Endothelial cell of umbilical vein (primary cell): ENCODE measurements at regions not wholly inside any gene's neighbourhood (a gene's known extent, or its start where the extent isn't known, plus 50 kb on each side); places are given as distances from the start of the nearest gene placed in this dataset.

Experiments used
- BruUV-seq: library from RNA; stranded (reverse); fragments of 400-500 nt; replicated peaks from 2 replicates; lab custom pipeline; 2021; lab: Mats Ljungman, UMichigan
- CTCF ChIA-PET: fragments of 300-600, 350-600 bp; sonication (Branson Sonifier 250); formaldehyde crosslinking; loops from one replicate; lab custom pipeline; 2021; ENCODE audit warnings: antibody characterized with exemption, inconsistent platforms; lab: Charles Lee
- POLR2A ChIA-PET: fragments of 300-600, 350-600 bp; sonication (Branson Sonifier 250); formaldehyde crosslinking; loops from one replicate; lab custom pipeline; 2021; ENCODE audit warnings: antibody characterized with exemption, inconsistent platforms; lab: Charles Lee
- DNase-seq: peaks from one replicate; pipeline ENCODE4 v3.0.0-alpha.2; 2011; ENCODE audit warnings: low read depth, low spot score
- FAIRE-seq: peaks from 2 replicates; lab custom pipeline; 2011; peaks lifted over from hg19 to GRCh38; lab: Jason Lieb, UNC
- H2AFZ ChIP-seq: 2 replicates; pipeline ENCODE4 v1.6.0; 2012; ENCODE audit warnings: low read depth, low read length, control low read depth, inconsistent platforms
- H3K27ac ChIP-seq: 2 replicates; pipeline ENCODE4 v1.5.1; 2011; ENCODE audit warnings: low read depth, mild to moderate bottlenecking, control low read depth, low read length, moderate library complexity; ENCODE audit not compliant: insufficient read depth
- H3K27me3 ChIP-seq, 2 experiments: 2 replicates each; pipeline versions ENCODE4 v1.6.0 to v1.6.1; 2011; ENCODE audit warnings: low read length in 2 of 2, mixed read lengths in 1 of 2; ENCODE audit not compliant: control insufficient read depth in 2 of 2, insufficient read depth in 2 of 2
- H3K36me3 ChIP-seq, 2 experiments: 2 replicates in 1 of 2; 3 replicates in 1 of 2; pipeline ENCODE4 v1.5.1; 2011; ENCODE audit warnings: low read length in 2 of 2, mild to moderate bottlenecking in 1 of 2, moderate library complexity in 1 of 2; ENCODE audit not compliant: control insufficient read depth in 2 of 2, insufficient read depth in 2 of 2; ENCODE audit errors: extremely low read depth in 1 of 2
- H3K4me1 ChIP-seq: 3 replicates; pipeline ENCODE4 v1.5.1; 2011; ENCODE audit warnings: mild to moderate bottlenecking, low read length; ENCODE audit not compliant: control insufficient read depth, insufficient read depth; ENCODE audit errors: extremely low read depth
- H3K4me2 ChIP-seq: 2 replicates; pipeline ENCODE4 v1.6.1; 2011; ENCODE audit warnings: low read length, control low read depth, mixed read lengths; ENCODE audit not compliant: insufficient read depth
- H3K4me3 ChIP-seq, 3 experiments: fragments of 200-600 bp in 1 of 3; sonication (generic), shearing (Covaris generic) in 1 of 3; replicated peaks in 1 of 3; 2 replicates each; pipeline ENCODE4 v1.5.1; 2011 to 2016; ENCODE audit warnings: control low read depth in 3 of 3, low read length in 3 of 3, mild to moderate bottlenecking in 2 of 3, inconsistent platforms in 1 of 3, low read depth in 1 of 3, moderate library complexity in 1 of 3; ENCODE audit not compliant: insufficient read depth in 1 of 3
- H3K79me2 ChIP-seq: 2 replicates; pipeline ENCODE4 v1.6.0; 2012; ENCODE audit warnings: low read length, inconsistent platforms; ENCODE audit not compliant: control insufficient read depth, insufficient read depth
- H3K9ac ChIP-seq: replicated peaks from 2 replicates; pipeline ENCODE3; 2011; ENCODE audit warnings: low read length, control low read depth; ENCODE audit not compliant: insufficient read depth; ENCODE audit errors: extremely low read depth
- H3K9me1 ChIP-seq: replicated peaks from 3 replicates; pipeline ENCODE4 v1.6.0; 2011; ENCODE audit warnings: mild to moderate bottlenecking, low read length; ENCODE audit not compliant: control insufficient read depth, insufficient read depth; ENCODE audit errors: extremely low read depth
- H3K9me3 ChIP-seq: replicated peaks from 2 replicates; pipeline ENCODE4 v1.5.1; 2012; ENCODE audit warnings: low read length, inconsistent platforms; ENCODE audit not compliant: control insufficient read depth, insufficient read depth
- H4K20me1 ChIP-seq: replicated peaks from 2 replicates; pipeline ENCODE3; 2011; ENCODE audit warnings: mild to moderate bottlenecking, low read length; ENCODE audit not compliant: control insufficient read depth, insufficient read depth; ENCODE audit errors: extremely low read depth
- EZH2 ChIP-seq: IDR thresholded peaks from 2 replicates; pipeline ENCODE4 v1.6.1; 2012; ENCODE audit warnings: borderline replicate concordance, low read depth, mild to moderate bottlenecking, moderate library complexity, low read length, inconsistent platforms; ENCODE audit not compliant: severe bottlenecking
- FOS ChIP-seq: IDR thresholded peaks from 2 replicates; pipeline ENCODE4 v1.6.1; 2011; ENCODE audit warnings: mild to moderate bottlenecking, low read length, moderate library complexity, borderline replicate concordance; ENCODE audit not compliant: insufficient read depth
- GATA2 ChIP-seq: IDR thresholded peaks from 2 replicates; pipeline ENCODE4 v1.7.0; 2011; ENCODE audit warnings: low read depth, mild to moderate bottlenecking, moderate library complexity, mixed read lengths, low read length; ENCODE audit not compliant: insufficient read length, insufficient read depth
- JUN ChIP-seq: IDR thresholded peaks from 2 replicates; pipeline ENCODE4 v1.6.1; 2011; ENCODE audit warnings: borderline replicate concordance, low read depth; ENCODE audit not compliant: insufficient read length, insufficient read depth
- MYC ChIP-seq: IDR thresholded peaks from one replicate; pipeline ENCODE4 v1.6.1; 2011; ENCODE audit warnings: mild to moderate bottlenecking, low read depth, low read length
- POLR2A ChIP-seq: IDR thresholded peaks from 2 replicates; pipeline ENCODE4 v1.6.1; 2012; ENCODE audit warnings: low read depth, mild to moderate bottlenecking, control low read depth, low read length
- POLR2AphosphoS5 ChIP-seq: IDR thresholded peaks from 2 replicates; pipeline ENCODE4 v1.6.1; 2012; ENCODE audit warnings: low read depth, mild to moderate bottlenecking, control low read depth, low read length, moderate library complexity; ENCODE audit not compliant: insufficient read depth
- dilution Hi-C: fragments of 300-500 bp; cut with MboI; formaldehyde crosslinking; loops from one replicate; pipeline ENCODE4 v1.15.0; 2019; ENCODE audit warnings: low sequenced_read_pairs; ENCODE audit not compliant: extremely low pct_ligation_motif_present
- intact Hi-C: fragments of 100-400 bp; cut with micrococcal nuclease; formaldehyde crosslinking; loops from one replicate; pipeline ENCODE4 v1.10.0; 2022
- TF ChIP-seq, protein P1 (sequence below), 2 donors: IDR thresholded peaks; 1 replicate in 1 of 2; 2 replicates in 1 of 2; pipeline ENCODE4 v1.5.1; 2011; ENCODE audit warnings: low read length in 2 of 2, mild to moderate bottlenecking in 2 of 2, moderate library complexity in 2 of 2, control low read depth in 1 of 2, inconsistent platforms in 1 of 2, low read depth in 1 of 2; ENCODE audit not compliant: insufficient read depth in 1 of 2; ENCODE audit errors: extremely low read depth in 1 of 2
- TF ChIP-seq, protein P2 (sequence below): IDR thresholded peaks from 2 replicates; pipeline ENCODE4 v1.6.1; 2011; ENCODE audit not compliant: insufficient read depth, insufficient read length

DNA sequence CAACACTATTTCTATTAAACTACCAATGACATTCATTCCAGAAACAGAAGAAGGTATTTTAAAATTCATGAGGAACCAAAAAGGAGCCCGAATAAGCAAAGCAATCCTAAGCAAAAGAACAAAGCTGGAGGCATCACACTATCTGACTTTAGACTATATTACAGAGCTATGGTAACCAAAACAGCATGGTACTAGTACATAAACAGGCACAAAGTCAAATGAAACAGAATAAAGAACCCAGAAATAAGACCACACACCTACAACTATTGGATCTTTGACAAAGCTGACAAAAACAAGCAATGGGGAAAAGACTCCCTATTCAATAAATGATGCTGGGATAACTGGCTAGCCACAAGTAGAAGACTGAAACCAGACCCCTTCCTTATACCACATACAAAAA is 122.3 kb downstream of the ITIH6 start:
- no peaks in the 10 kb centered on the region for H4K20me1 ChIP-seq
- DNase-seq (no peak), FAIRE-seq (no peak)
- intact Hi-C loops = no loop called here
- no peaks in the 10 kb centered on the region for H3K9me3 ChIP-seq
- BruUV-seq = no TSS peak
- no peak overlapping the region for H3K4me3 ChIP-seq
- no peaks in the 10 kb centered on the region for H3K9me1 ChIP-seq
- no peaks in the 10 kb centered on the region for H3K4me1 ChIP-seq
- H3K4me2 ChIP-seq = no peak overlapping the region
- H2AFZ ChIP-seq = no peak overlapping the region
- ChIA-PET POLR2A (no interaction called here), CTCF (no interaction called here)
- H3K9ac ChIP-seq = no peak overlapping the region
- no peaks in the 10 kb centered on the region for H3K79me2 ChIP-seq
- no peak for TF ChIP-seq EZH2
- no peak for TF ChIP-seq GATA2
- TF ChIP-seq, protein P1, sequence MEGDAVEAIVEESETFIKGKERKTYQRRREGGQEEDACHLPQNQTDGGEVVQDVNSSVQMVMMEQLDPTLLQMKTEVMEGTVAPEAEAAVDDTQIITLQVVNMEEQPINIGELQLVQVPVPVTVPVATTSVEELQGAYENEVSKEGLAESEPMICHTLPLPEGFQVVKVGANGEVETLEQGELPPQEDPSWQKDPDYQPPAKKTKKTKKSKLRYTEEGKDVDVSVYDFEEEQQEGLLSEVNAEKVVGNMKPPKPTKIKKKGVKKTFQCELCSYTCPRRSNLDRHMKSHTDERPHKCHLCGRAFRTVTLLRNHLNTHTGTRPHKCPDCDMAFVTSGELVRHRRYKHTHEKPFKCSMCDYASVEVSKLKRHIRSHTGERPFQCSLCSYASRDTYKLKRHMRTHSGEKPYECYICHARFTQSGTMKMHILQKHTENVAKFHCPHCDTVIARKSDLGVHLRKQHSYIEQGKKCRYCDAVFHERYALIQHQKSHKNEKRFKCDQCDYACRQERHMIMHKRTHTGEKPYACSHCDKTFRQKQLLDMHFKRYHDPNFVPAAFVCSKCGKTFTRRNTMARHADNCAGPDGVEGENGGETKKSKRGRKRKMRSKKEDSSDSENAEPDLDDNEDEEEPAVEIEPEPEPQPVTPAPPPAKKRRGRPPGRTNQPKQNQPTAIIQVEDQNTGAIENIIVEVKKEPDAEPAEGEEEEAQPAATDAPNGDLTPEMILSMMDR (IDR thresholded peaks at IDR 0.05; ENCODE audit: extremely low read depth in 1 of 2, insufficient read depth in 1 of 2, low read depth in 1 of 2, low read length in 2 of 2) = no peak
- TF ChIP-seq JUN = no peak
- no peak for TF ChIP-seq MYC
- no peak for TF ChIP-seq POLR2AphosphoS5
- TF ChIP-seq, protein P2, sequence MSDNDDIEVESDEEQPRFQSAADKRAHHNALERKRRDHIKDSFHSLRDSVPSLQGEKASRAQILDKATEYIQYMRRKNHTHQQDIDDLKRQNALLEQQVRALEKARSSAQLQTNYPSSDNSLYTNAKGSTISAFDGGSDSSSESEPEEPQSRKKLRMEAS = no peak
- TF ChIP-seq FOS = no peak
- no peak for TF ChIP-seq POLR2A
- no peak overlapping the region for H3K27ac ChIP-seq
- no peaks in the 10 kb centered on the region for H3K27me3 ChIP-seq
- H3K36me3 ChIP-seq = no peaks in the 10 kb centered on the region
- dilution Hi-C loops = no loop called here
